HG02938 (cell line): ENCODE measurements at regions not wholly inside any gene's neighbourhood (a gene's known extent, or its start where the extent isn't known, plus 50 kb on each side); places are given as distances from the start of the nearest gene placed in this dataset.
"Not testable (repeated sequence)": the region's sequence is repeated elsewhere in the genome, so short reads cannot be mapped to it uniquely, and the experiment has no call there.

Experiments
- ATAC-seq: cut with Tn5 transposase; IDR thresholded peaks from one replicate; pipeline ENCODE4 v1.9.1; 2021; ENCODE audit warnings: mild to moderate bottlenecking, moderate library complexity; ENCODE audit not compliant: unreplicated experiment

DNA sequence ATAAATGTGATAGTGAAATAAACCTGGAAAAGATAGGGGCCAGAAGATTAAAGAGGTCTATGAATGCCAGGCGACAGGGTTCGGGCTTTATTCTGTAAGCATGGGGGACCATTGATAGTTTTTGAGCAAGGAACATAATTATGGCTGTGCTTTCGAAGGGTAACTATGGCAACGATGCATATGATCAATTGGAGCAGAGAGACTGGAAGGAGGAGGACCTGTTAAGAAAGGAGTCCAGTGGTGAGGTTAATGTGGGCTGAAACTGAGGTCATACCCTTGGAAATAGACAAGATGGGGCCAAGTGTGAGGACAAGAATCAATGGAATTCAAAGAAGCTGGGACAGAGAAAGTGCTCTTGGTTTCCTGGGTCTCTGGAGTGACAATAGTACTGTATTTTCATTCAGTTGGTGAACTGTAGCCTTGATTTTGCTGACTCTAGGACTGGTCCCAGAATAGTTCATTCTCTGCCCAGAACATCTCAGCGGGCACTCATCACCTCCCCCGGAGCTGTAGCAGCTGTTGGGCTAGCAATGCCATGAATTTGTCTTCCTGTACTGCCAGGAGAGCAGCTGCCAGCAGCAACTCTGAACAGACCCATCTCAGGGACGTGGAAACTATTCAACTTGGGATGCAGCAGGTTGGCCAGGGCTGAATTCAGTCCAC is 108.4 kb downstream of the SRGAP2 start:
- not testable (repeated sequence) for ATAC-seq

- ATAC-seq: not testable (repeated sequence)
These were observed 108.9 kb downstream of the SRGAP2 start for GRCh38 chr1:206312274-206312665.

- ATAC-seq: not testable (repeated sequence)
These were observed 111.8 kb downstream of the SRGAP2 start for GRCh38 chr1:206314951-206315636.

DNA sequence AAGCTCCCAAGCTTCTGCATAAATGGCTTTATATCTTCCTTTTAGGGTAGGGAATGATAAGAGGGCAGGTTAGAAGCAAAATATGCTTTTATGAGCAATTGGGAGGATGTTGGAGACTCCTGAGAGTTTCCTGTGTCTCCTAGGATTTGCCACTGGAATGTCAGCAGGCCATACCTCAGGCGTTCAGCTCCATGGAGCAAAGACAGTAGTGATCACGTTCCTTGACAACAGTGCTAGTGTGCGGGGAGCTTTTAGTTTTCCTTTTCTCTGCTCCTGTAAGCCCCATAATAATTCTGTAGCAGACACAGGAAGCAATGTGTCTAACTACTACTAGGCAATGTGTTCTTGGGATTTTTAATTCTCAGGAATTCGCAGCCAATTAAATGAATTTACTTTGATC is 113.6 kb downstream of the SRGAP2 start:
- ATAC-seq: not testable (repeated sequence)

GRCh38 chr1:206317878-206318514 is 114.7 kb downstream of the SRGAP2 start:
- ATAC-seq: not testable (repeated sequence)

DNA sequence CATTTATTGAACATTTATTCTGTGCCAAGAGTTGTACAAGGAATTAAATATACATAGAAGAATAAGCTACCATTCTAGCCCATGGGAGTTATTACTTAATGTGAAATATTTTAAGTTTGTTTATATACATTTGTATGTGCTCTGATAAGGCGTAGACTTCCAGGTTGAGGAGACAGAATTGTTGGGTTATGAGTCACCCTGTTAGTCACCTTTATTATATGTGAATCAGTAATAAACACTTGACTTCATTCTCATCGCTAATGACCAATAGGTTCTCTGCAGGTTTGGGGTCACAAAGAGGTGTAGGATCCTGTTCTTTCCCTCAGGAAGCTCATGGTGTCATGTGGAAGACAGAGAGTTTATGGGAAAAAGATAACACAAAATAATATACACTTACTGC is 116.9 kb downstream of the SRGAP2 start:
- ATAC-seq: not testable (repeated sequence)

DNA sequence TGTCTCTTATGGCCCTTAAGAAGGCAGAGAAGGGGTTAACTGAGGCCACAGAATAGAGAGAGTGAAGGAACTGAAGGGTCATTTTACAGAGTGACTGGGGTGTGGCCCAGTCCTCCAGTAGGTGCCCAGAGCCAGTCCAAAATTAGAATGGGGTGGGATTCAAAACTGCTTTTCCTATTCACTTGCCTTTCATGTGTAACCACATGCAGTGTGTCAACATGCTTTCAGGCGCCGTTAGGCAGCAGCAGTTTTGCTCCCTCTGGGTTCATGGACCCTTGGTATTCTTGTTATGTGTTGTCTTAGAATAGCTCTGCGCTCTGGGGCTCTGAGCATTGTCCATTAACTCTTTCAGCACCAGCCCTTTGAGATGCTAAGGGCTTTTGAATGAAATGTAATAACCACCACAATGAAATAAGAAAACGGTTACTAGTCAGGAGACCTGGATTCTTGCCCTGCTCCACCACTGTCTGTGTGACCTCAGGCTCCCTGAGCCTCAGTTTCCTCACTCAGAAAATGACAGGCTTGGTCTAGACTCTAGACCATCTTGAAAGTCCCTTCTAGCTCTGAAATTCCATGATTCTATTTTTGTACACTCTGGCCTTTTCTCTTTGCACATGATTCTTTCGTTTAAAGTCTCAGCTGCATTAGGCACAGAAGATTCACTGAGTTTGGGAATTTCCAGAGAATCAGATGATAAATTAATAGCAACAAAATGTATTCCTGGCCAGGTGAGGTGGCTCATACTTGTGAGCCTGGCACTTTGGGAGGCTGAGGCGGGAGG is 123.0 kb downstream of the SRGAP2 start:
- ATAC-seq: not testable (repeated sequence)

- not testable (repeated sequence) for ATAC-seq
These were observed 128.3 kb downstream of the SRGAP2 start for GRCh38 chr1:206331597-206331996.

DNA sequence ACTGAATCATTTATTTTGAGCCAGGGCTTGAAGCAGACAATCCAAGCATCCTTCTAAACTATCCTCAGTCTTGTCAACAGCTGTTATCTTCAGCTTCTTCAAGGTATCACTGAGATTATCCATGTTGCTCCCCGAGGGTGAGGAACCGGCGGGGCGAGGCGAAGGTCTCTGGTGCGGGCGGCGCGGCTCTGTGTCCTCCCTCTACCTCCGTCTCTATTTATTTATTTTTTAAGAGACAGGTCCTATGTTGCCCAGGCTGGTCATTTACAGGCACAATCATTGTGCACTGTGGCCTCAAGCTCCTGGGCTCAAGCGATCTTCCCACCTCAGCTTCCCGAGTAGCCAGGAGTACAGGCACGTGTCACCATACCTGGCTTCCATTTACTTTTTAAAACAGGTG is 130.0 kb downstream of the SRGAP2 start:
- not testable (repeated sequence) for ATAC-seq

DNA sequence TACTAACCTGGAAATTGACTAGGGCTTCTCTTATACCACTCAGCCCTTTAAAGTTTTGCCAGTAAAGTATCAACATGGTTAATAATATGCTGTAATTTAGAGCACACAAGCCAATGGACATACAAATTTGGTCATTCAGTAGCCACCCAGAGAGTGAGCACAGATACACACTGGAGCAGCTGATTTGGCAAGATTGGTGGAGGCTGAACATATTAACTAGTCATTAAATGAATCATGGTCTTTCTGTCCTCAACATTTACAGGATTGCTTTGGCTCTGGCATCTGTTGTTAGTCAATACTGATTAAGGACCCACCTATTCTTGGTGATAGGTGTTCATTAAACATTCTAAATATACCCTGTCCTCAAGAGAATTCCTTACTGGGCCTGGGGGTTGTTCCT is 130.6 kb downstream of the SRGAP2 start:
- not testable (repeated sequence) for ATAC-seq

DNA sequence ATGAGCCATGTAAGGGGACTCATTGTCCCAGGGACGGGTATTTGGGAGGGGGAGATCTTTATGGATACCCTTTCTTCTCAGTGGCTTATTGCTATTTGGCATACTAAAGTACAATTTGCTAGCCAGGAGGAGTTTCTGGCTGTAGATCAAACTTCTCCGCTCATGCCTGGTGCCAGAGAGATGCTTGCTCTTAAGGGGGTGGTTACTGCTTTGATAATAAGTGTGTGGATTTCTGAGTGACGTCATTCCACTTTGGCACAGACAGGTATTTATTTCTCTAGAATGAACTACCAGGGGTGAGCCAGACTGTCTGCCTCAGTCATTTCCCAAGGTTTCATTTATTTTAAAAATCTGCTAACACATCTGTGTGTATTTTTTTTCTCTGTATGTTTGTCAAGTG is 131.1 kb downstream of the SRGAP2 start:
- not testable (repeated sequence) for ATAC-seq

DNA sequence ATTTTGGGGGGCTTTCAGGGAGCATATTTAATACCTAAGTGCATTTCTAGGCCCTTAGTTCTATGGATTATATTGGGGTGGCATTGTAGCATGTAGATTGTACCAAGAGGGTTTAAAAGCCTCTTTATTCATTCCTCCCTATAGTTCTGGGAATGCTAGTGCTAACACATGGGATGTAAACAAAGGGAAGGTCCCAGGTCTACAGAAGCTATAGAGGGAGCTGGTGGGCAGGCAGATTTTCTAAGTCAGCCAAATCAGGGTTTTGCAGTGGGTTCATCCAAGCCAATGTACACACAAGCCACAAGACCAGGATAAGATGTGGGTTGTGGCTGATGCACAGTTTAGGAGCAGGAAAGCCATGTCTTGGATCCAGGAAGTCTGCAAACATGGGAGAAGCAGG is 131.8 kb downstream of the SRGAP2 start:
- ATAC-seq: not testable (repeated sequence)

GRCh38 chr1:206335875-206336846 is 132.8 kb downstream of the SRGAP2 start:
- ATAC-seq: not testable (repeated sequence)

- not testable (repeated sequence) for ATAC-seq
These were observed 133.3 kb upstream of the IKBKE start for GRCh38 chr1:206337024-206337423.

DNA sequence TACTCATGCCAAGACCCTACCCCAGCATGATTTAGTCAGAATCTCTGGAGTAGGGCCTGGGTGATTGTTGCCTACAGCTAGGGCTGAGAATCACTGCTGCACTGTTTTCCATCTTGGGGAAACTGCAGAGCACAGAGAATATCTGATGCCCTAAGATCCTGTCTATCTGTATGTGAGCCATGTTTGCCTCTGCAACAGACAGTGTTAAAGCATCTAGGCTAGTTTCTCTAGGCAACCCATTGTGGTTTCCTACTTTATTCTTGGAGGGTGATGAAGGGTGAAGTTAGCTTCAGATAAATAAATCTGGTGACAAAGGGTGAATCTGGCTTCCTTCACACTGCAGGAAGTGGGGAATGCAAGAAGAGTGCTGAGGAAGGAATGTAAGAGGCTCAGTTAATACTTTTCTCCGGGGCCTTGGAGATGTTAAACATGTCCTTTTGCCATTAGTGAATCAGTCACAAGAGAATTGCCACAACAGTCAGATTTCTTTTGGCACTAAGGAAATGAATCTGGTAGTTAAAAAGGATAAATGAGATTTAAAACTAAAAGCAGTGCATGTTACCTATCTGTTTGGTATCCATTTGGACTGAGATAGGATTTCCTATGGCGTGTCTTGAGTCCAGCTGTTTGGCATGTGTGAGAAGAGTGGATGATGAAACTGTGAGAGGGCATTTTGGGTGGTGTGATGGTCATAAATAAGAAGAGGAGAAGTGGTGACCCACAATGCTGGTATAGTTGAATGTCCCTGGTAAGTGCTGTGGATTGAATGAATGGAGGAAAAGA is 119.6 kb upstream of the IKBKE start:
- ATAC-seq: not testable (repeated sequence)

- not testable (repeated sequence) for ATAC-seq
These were observed 118.8 kb upstream of the IKBKE start for GRCh38 chr1:206351276-206352052.

- peak; percentile 56 for ATAC-seq
These were observed 114.0 kb upstream of the IKBKE start for GRCh38 chr1:206356310-206356709.

DNA sequence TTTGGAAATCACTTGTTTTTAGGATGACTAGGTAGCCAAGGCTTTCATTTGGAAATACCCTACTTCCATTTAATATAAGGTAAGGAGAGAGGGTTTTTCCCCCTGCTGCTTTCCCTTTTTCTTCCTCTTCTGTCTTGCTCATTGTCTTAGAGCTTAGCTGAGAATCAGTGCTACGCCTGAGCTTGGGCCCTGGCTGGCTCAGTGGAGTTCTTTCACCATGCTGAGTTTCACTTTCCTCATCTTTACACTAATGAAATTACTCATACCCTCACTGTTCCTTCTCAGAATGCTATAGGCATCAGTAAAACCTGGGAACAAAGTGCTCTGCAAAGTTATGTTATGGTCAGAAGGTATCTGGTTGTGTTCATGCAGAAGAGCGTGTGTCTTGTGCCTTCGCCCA is 112.3 kb upstream of the IKBKE start:
- ATAC-seq: not testable (repeated sequence)
